Breast epithelium (tissue), 3 donors: ENCODE measurements at regions not wholly inside any gene's neighbourhood (a gene's known extent, or its start where the extent isn't known, plus 50 kb on each side); places are given as distances from the start of the nearest gene placed in this dataset.

Source experiments
- POLR2A ChIP-seq: fragments of 450-650 bp; IDR thresholded peaks from one replicate; pipeline ENCODE4 v1.6.1; 2016; ENCODE audit warnings: antibody characterized with exemption, mild to moderate bottlenecking, moderate library complexity
- POLR2AphosphoS5 ChIP-seq, 3 donors: sonication (generic); formaldehyde crosslinking; IDR thresholded peaks; one replicate each; pipeline ENCODE4 v1.6.1; 2017; ENCODE audit warnings: antibody characterized with exemption in 3 of 3
- TF ChIP-seq, protein P1 (sequence below), 3 donors: fragments of 450-650 bp; IDR thresholded peaks; one replicate each; pipeline ENCODE4 v1.5.1; 2016 to 2017; ENCODE audit warnings: antibody characterized with exemption in 3 of 3, mild to moderate bottlenecking in 3 of 3, moderate library complexity in 3 of 3

GRCh38 chr12:127294651-127295210, 972.2 kb upstream of the TMEM132C start:
- TF ChIP-seq, protein P1, sequence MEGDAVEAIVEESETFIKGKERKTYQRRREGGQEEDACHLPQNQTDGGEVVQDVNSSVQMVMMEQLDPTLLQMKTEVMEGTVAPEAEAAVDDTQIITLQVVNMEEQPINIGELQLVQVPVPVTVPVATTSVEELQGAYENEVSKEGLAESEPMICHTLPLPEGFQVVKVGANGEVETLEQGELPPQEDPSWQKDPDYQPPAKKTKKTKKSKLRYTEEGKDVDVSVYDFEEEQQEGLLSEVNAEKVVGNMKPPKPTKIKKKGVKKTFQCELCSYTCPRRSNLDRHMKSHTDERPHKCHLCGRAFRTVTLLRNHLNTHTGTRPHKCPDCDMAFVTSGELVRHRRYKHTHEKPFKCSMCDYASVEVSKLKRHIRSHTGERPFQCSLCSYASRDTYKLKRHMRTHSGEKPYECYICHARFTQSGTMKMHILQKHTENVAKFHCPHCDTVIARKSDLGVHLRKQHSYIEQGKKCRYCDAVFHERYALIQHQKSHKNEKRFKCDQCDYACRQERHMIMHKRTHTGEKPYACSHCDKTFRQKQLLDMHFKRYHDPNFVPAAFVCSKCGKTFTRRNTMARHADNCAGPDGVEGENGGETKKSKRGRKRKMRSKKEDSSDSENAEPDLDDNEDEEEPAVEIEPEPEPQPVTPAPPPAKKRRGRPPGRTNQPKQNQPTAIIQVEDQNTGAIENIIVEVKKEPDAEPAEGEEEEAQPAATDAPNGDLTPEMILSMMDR (IDR thresholded peaks at IDR 0.05), result no peak
- TF ChIP-seq POLR2AphosphoS5 (IDR thresholded peaks at IDR 0.05), result no peak
- no peak for TF ChIP-seq POLR2A
